Epidermal melanocyte (primary cell): ENCODE measurements at regions not wholly inside any gene's neighbourhood (a gene's known extent, or its start where the extent isn't known, plus 50 kb on each side); places are given as distances from the start of the nearest gene placed in this dataset.

Experiments
- DNase-seq: peaks from one replicate; pipeline ENCODE4 v3.0.0; 2011; ENCODE audit warnings: low spot score; ENCODE audit not compliant: insufficient read length

DNA sequence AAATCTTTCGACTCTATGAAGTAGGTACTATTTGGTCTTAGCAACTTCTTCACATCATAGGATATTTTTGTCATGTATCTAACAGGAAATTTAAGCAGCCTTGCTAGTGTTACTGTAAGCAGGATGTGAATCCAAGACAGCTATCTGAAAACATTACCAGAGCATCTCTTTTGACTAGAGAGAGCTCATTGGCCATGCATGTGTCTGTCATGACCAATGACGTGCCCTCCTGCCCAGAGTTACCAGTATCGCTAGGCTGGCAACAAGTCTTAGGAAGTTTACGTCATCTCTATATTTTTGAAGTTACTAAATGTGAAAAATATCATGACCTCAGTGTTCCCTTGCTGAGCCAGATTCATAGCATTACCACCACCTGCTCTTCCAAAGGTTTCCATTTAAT is 130.9 kb upstream of the TP63 start:
- DNase-seq = no peak

- no peak for DNase-seq
Measured at GRCh38 chr3:189500798-189501495, 130.2 kb upstream of the TP63 start.

DNA sequence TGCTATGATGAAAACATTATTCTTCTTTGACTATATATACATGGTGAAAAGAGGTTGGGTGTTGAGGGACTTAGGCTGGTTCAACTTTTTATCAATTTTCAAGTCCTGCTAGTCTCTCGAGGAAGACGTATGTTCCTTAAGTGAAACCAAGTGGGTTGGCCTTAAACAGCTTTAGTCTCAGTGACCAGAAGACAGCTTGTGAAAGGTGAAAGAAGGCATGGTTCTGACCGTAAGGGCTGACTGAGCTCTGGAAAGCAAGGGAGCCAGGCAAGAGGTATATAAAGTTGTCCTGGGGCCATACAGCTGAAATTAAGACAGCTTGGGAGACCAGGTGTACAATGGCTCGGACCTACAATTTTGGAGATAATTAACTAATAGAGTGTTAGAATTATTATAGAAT is 128.9 kb upstream of the TP63 start:
- no peak for DNase-seq

DNA sequence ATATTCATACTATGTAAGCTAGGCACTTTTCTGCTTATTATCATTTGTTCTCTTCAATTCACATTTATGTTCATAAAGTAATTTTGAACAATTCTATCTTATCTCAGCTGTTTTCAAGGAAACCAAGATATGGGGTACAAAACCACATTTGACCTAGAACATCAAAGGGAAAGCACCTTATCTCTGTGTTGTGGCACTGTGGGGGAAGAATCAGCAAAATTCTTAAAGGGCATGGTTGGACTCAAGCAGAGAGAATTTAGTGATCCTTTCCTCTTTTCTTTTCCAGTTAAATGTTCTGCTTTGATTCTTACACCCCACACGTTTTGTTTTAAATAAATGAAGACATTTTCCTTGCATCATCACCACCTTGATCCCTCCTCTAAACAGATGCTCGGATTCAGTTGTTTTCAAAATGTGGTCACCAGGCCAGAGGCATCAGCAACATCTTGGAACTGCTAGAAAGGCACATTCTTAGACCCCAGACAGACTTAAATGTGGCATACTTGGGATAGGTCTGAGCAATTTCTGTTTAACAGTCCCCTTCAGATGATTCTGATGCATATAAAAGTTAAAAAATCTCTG is 128.4 kb upstream of the TP63 start:
- DNase-seq = no peak

- DNase-seq = no peak
Measured at GRCh38 chr3:189507856-189508255, 123.3 kb upstream of the TP63 start.

- DNase-seq = no peak
Measured at GRCh38 chr3:189508784-189509501, 122.2 kb upstream of the TP63 start.

GRCh38 chr3:189512039-189512438 is 119.2 kb upstream of the TP63 start:
- DNase-seq = no peak

DNA sequence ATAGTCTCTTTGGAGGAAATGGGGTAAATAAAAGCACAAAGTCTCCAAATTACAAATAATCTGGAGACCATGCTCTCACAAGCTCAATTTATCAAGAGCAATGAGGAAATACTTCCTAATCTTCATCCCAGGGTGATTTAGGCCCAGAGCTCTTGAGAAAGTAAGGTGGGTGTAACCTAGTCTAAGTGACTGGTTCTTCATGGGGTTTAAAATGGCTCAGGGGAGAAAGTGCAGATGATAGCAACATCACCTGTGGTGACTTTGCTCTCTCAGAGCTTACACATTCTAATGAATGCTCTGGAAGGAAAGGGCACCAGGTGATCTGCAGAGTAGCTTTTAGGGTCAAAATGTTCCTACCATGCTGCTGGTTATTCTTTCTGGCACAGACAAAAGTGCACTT is 118.4 kb upstream of the TP63 start:
- no peak for DNase-seq

- DNase-seq = no peak
Measured at GRCh38 chr3:189513281-189514117, 117.7 kb upstream of the TP63 start.

DNA sequence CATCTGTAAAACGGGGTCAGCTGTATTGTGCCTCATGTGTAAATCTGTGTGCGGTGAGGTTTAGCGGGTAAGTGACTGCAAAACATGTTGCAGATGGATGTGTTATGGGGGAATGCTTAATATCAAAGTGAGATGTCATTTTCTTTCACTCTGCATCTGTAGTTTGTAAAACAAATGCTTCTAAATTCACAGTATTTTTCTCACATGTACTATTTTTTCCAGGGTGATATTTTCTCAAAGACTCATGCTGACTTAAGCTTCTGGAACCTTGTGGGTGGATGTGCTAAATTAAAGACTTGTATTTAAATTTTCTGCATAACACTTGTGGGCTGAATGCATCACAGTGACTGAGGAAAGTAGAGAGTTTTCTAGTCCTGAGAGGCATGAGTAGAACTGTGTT is 115.2 kb upstream of the TP63 start:
- DNase-seq = no peak

- DNase-seq = no peak
Measured at GRCh38 chr3:189517981-189518380, 113.2 kb upstream of the TP63 start.

DNA sequence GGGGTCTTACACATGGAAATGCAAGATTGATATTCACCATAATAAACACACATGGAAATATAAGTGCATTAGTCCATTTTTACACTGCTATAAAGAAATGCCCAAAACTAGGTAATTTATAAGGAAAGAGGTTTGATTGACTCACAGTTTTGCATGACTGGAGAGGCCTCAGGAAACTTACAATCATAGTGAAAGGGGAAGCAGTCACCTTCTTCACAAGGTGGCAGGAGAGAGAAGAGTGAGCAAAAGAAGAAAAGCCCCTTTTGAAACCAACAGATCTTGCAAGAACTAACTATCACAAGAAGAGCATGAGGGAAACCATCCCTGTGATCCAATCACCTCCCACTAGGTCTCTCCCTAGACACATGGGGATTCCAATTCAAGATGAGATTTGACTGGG is 111.7 kb upstream of the TP63 start:
- DNase-seq = no peak

DNA sequence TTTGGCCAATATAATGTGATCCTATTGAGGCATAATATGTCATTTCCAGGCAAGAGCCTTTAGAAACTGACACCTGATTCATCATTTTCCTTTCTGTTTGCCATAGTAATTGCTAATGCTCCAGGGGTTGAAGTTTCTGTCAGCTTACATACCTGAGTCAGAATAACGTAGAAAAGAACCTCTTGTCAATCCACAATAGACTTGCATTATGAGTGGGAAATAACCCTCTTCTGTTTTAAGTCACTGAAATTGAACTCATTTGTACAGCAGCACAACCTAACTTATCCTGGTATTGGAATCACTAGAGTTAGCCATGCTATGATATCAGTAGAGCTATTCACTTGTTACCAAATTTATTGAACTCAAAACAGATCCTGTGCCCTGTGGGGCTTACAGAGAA is 101.7 kb upstream of the TP63 start:
- DNase-seq = no peak

GRCh38 chr3:189529889-189530471 is 101.2 kb upstream of the TP63 start:
- DNase-seq = no peak

- no peak for DNase-seq
Measured at GRCh38 chr3:189530822-189531221, 100.4 kb upstream of the TP63 start.

DNA sequence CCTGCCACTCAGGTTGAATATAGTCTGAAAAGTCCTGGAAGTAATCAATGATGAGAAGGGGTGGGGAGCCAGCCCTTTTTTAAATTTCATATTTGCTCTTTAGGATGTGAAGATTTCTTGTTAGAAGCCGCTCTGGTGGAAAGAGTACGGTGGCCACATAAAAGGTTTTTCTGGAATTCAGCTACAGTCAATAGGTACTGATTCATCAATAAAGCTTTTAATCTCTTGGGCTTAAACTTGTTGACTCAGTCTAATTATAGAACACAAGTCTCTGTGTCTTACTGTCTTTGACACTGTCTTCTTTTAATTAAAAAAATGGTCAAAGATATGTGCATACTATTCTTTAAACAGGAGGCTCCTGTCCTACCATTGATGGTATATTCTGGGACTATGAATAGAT is 99.9 kb upstream of the TP63 start:
- DNase-seq = no peak

DNA sequence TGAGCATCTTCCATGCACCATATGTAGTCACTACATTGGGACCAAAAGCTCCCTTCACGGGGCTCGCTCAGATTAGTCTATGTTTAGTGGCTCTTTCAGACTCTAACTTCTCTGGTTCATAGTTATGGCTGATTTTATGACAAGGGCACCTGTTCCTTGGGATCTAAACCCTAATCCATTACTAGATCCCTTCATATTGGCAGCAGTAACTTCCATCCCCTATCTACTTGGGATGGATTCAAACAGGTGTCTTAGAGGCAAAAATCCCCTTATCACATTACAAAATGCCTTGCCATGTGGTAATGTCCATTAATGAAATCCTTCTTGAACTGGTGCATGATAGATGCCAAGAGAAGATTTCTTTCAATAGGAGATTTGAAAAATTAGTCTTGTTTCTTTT is 96.7 kb upstream of the TP63 start:
- no peak for DNase-seq

DNA sequence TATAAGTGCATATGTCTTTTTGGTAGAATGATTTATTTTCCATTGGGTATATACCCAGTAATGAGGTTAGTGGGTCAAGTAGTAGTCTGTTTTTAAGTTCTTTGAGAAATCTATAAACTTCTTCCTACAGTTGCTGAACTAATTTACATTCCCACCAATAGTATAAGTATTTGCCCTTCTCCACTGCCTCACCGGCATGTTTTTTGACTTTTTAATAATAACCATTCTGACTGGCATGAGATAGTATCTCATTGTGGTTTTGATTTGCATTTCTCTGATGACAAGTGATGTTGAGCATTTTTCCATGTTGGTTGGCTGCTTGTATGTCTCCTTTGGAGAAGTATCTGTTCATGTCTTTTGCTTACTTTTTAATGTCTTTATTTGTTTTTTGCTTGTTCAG is 94.1 kb upstream of the TP63 start:
- no peak for DNase-seq

GRCh38 chr3:189547448-189547847 is 83.7 kb upstream of the TP63 start:
- no peak for DNase-seq

DNA sequence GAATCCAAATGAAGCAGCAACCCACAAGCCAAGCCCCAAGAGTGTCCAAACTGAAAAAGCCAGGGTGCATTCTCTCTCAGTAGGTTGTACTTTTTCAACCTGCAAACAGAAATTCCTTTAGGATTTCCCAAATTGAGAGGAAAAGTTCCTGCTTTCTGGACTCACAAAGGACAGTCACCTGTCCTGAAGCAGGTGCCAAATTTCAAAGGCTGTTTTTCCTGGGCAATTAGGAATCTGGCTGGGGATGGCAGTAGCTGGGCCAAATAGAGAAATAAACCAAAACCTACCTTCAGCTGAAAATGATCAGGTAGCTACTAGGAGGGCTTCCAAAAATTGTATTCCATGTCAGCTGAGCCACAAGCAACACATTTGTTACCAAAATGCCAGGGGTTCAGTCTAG is 83.1 kb upstream of the TP63 start:
- no peak for DNase-seq

GRCh38 chr3:189551007-189551406 is 80.2 kb upstream of the TP63 start:
- no peak for DNase-seq
